ENCODE measurements at regions not wholly inside any gene's neighbourhood (a gene's known extent, or its start where the extent isn't known, plus 50 kb on each side); places are given as distances from the start of the nearest gene placed in this dataset.
"Not testable (repeated sequence)": the region's sequence is repeated elsewhere in the genome, so short reads cannot be mapped to it uniquely, and the experiment has no call there.

GRCh38 chr11:106278391-106278790 is 200.9 kb downstream of the AASDHPPT start:
- DNase-seq: no peak

DNA sequence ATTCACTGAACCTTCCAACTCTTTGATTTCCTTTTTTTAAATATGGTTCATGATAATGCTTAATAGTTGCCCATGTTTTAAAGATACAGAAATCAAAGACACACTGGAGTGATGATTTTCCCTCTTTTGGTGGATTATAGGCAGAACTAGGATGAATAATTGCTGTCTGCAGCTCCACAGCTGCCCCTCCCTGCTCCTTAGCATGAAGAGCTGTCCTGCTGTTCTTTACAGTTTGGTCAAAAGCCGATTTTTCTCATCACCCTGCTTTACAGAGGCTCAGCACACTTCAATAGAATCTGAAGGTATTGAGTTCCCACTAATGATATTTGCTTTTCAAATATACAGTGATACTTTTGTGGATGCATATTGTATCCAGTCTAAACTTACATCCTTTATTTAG is 202.6 kb downstream of the AASDHPPT start:
- DNase-seq: no peak

- DNase-seq: no peak
Observed at GRCh38 chr11:106281455-106282173, 204.2 kb downstream of the AASDHPPT start.

GRCh38 chr11:106286881-106287504 is 209.5 kb downstream of the AASDHPPT start:
- DNase-seq: no peak

GRCh38 chr11:106288057-106288456 is 210.6 kb downstream of the AASDHPPT start:
- DNase-seq: no peak

- DNase-seq: peak; percentile 30
Observed at GRCh38 chr11:106288822-106289387, 211.4 kb downstream of the AASDHPPT start.

DNA sequence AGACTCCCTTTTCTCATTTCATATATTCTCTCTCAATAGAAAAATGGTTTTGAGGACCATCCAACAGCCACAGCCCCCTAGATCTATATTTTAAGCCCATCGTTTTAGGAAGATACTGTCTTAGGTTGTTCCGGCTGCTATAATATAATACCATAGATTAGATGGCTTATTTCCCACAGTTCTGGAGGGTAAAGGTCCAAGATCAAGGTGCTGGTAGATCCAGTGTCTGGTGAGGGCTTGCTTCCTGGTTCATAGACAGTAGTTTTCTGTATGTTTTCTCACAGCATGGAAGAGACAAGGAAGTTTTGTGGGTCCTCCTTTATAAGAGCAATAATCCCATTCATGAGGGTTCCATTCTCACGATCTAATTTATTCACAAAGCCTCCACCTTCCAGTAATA is 215.1 kb downstream of the AASDHPPT start:
- no peak for DNase-seq

DNA sequence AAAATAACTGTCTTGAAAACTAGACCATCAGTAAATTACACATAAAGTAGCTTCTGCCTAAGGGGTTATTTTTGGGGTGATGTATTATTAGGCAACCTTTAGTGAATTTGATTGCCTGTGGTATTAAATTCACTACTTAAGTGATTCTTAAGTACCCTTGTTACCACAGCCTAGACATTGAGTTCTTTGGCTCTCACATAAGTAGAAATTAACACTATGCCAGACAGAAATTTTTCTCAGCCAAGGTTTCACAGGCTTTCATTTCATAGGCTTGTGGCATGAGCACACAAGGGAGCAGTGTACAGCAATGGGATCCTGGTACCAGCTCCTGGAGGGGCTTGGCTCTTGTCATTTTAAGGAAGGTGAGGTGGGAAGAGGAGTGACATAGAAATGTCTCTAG is 218.5 kb downstream of the AASDHPPT start:
- DNase-seq: no peak

GRCh38 chr11:106302416-106302815 is 225.0 kb downstream of the AASDHPPT start:
- no peak for DNase-seq

DNA sequence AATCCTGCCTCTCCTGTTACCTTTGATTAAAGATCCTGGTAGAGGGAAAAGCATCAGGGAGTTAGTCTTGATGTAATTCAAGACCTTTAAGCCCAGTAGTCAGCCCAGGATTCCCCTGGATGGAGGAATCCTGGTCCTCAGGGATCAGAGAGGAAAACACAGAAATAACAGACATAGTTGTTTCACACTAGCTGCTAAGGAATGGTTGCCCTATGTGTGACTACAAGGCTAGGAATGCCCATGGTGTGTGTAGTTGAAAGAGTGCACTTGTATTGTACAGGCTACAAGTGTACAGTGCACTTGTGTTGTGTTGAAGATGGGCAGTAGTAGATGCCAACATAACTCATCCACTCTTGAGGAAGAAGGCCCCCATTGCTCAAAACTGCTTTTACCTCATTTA is 226.8 kb downstream of the AASDHPPT start:
- no peak for DNase-seq

DNA sequence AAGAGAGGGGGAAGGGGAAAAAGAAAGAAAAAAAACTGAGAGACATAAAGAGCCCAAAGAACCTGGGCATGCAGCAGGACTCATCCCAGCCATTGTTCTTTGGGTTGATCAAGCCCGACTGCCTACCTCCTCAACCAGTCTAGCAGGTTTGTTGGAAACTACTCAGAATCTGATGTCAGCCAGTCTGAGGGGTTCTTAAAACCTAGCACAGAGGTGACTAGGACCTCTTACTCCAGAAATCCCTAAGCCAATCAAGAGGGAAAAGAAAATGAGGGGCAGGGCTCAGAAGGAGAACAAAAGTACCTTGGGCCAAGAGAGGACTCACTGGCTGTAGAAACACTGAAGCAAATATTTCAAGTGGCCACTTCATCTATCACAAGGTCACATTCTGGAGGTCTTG is 228.0 kb downstream of the AASDHPPT start:
- no peak for DNase-seq

DNA sequence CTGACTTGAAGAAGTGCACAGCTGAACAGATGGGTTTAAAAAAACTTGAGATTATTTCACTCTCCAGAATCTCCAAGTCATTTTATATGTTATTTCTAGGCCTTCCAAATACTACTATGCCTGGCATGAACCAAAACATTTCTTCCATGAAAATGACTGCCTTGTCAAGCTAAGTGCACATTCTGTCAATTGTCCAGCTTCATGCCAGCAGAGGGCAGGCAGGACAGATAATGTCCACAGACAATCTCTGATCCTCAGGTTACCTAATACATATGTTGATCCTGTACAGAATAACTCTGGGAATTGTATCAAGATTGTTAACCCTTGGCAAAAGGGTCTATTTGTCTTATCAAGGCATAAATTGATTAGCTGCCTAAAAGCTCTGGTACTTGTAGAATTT is 229.5 kb downstream of the AASDHPPT start:
- no peak for DNase-seq

DNA sequence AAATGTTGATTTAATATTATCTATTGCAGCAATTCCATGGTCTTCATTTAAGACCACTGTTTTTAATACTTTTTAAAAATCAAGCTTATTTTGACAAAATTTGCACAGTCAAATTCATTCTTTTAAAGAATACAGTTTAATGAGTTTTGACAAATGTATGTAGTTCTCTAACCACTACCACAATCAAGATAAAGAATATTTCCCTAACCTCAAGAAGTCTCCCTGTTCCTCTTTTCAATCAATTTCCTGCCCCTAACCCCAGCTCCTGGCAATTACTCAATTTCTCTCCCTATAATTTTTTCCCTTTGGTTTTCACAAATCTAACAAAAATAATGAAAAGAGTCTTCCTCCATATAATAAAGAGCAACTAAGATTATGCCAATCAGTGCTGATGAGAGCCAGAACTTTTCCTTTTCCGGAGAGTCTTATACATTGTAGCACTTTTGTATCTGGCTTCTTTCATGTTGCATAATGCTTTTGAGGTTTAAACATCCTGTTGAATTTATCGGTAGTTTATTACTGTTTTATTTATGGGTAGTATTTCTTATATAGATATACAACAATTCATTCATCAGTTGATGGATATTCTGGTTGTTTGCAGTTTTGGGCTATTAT is 231.7 kb downstream of the AASDHPPT start:
- DNase-seq: no peak

DNA sequence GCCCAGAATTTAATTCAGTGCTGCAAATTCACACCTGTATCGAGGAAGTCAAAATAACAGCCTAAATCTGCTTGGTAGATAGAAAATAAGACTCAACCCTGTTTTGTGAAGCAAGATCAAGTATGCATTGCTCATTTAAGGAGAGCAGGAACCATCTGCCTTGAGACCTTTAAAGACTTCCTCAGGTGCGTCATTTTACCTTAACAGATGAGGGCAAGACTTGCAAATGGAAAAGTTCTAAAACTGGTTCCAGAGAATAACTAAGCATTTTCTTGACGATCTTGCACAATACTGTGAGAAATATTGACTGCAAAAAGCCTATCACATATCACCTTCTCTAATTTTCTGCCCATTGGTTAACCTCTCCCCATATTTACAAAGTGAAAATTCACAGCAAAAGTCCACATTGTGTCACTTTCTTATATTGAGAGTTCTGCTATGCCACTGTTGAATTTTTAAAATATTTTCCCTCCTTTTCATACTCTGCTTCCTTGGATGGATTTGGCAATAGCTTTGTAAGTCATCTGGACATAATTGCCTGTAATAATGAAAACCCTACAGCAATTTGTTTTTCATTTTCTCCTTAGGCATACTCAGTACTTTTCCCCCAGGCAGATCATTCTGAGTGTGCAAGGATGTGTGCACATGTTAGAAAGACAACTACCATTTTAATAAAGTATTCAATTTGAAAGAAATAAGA is 234.2 kb downstream of the AASDHPPT start:
- no peak for DNase-seq

DNA sequence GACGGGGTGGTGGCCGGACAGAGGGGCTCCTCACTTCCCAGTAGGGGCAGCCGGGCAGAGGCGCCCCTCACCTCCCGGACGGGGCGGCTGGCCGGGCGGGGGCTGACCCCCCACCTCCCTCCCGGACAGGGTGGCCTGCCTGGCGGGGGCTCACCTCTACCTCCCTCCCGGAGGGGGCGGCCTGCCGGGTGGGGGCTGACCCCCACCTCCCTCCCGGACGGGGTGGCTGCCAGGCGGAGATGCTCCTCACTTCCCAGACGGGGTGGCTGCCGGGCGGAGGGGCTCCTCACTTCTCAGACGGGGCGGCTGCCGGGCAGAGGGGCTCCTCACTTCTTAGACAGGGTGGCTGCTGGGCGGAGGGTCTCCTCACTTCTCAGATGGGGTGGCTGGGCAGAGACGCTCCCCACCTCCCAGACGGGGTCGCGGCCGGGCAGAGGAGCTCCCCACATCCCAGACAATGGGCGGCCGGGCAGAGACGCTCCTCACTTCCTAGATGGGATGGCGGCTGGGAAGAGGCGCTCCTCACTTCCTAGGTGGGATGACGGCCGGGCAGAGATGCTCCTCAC is 239.8 kb downstream of the AASDHPPT start:
- DNase-seq: not testable (repeated sequence)

DNA sequence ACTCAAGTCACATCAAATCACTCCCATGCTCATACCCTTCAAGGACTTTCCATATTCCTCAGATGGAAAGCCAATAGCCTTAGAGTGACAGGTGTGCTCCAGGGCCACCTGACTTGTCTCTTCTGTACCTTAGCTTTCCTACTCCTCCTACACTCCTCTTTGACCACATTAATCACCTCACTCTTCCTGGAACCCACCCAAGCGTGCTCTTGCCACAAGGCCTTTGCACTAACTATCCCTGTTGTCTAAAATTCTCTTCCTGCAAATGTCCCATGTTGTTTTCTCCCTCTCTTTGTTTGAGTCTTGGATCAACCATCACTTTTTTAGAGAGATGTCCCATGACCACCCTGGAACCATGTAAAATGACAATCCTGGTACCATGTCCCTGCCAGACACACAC is 244.1 kb downstream of the AASDHPPT start:
- no peak for DNase-seq

- DNase-seq: no peak
Observed at GRCh38 chr11:106322106-106322505, 244.6 kb downstream of the AASDHPPT start.

DNA sequence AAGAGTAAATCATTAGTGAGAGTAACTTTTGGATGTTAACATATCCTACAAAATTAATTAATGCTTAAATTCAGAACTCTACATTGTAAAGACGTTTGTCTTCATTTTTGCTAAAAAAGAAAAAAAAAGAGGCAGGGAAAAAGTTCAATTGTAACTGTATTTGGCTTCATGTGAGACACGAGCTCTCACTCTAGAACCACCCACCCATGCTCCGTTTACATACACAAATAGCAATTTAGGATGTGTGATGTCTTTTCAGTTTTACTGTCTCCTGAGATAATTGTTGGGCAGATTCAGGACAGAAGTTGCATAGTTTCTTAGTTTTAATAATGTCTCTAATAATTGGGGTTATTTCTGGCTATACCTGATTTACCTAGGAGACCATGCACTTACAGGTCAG is 248.6 kb downstream of the AASDHPPT start:
- DNase-seq: no peak

GRCh38 chr11:106327134-106327533 is 249.7 kb downstream of the AASDHPPT start:
- no peak for DNase-seq

- no peak for DNase-seq
Observed at GRCh38 chr11:106327637-106328036, 250.2 kb downstream of the AASDHPPT start.

- DNase-seq: no peak
Observed at GRCh38 chr11:106329273-106330018, 252.0 kb downstream of the AASDHPPT start.

Measured in renal pelvis (tissue), 1 donor.